HG02943 (cell line): ENCODE measurements at regions not wholly inside any gene's neighbourhood (a gene's known extent, or its start where the extent isn't known, plus 50 kb on each side); places are given as distances from the start of the nearest gene placed in this dataset.

Experiments
- ATAC-seq: cut with Tn5 transposase; IDR thresholded peaks from one replicate; pipeline ENCODE4 v1.9.1; 2021; ENCODE audit warnings: mild to moderate bottlenecking, low read depth, moderate library complexity; ENCODE audit not compliant: unreplicated experiment

- no peak for ATAC-seq
Measured at GRCh38 chr18:42137693-42138375, 182.8 kb downstream of the PIK3C3 start.

GRCh38 chr18:42141439-42141838 is 186.4 kb downstream of the PIK3C3 start:
- ATAC-seq: no peak

- no peak for ATAC-seq
Measured at GRCh38 chr18:42155024-42155423, 200.0 kb downstream of the PIK3C3 start.

GRCh38 chr18:42156281-42156680 is 201.2 kb downstream of the PIK3C3 start:
- ATAC-seq: no peak

DNA sequence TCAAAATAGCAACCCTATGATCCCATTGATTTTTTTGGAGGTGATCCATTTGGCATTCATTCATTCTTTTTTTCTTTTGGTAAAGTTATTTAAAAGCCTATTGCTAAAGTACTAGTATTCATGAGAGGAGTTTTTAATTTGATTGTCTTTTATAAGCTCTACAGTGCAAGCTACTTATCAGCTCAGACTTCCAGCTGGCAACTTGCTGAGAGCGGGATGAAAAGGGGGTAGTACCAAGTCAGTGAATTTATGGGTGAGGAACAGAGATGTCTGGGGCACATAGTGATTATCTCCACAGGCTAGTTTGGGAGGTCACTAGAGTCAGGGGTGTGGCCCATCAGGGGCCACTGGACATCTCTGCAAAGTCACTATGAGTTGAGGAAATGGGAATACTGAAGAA is 202.4 kb downstream of the PIK3C3 start:
- ATAC-seq: no peak

DNA sequence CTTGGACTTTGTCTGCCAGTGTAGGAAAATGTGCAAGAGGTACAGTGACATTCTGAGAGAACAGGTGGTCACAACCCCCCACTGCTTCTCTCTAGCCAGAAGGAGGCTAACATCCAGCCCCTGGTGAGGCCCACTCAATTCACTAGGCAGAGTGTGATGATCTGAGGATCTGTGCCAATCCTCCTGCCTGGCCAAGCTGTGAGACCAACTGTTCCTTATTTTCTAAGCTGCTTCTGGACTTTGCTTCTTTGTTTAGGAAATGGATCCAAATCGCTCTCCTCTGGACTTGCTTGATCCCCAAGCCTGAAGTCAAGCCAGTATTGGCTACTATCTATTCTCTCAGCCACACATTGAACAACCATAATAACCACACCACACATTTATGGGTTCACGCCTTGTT is 202.8 kb downstream of the PIK3C3 start:
- ATAC-seq: no peak

- no peak for ATAC-seq
Measured at GRCh38 chr18:42159146-42159545, 204.1 kb downstream of the PIK3C3 start.

DNA sequence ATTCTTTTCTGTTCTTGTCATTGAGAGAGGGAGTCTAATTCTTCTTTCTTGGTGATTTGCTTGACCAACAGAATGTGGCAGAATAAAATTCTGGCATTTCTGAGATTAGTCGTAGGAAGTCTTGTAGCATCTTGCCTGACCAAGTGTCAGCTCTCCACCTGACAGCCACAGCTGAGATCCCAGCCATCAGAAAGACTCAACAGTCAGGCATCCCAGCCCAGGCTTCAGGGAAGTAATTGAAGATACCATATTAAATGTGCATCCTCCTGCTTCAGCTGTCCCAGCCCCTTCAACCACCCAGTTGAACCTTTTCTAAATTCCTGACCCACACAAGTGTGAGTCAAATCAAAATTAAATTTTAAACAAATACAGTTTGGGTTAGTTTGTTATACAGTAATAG is 208.3 kb downstream of the PIK3C3 start:
- ATAC-seq: no peak

DNA sequence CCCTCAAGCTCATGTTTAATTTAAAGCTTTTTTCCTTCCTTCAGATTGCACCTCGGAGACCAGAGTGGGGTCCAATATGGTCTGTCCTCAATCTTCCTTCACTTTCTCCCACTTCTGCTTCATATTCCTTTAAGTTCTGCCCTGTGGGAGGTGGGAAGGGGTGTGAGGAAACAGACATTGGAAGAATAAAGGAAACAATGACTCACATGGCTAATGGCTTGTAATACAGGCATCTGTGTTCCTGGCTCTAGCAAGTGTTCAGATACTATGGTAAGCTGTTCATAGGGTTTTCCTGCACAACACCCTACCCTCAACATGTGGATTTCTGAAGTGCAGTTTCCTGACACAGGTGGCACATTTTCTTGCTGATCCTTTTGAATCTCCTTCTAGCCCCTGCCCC is 209.5 kb downstream of the PIK3C3 start:
- no peak for ATAC-seq

DNA sequence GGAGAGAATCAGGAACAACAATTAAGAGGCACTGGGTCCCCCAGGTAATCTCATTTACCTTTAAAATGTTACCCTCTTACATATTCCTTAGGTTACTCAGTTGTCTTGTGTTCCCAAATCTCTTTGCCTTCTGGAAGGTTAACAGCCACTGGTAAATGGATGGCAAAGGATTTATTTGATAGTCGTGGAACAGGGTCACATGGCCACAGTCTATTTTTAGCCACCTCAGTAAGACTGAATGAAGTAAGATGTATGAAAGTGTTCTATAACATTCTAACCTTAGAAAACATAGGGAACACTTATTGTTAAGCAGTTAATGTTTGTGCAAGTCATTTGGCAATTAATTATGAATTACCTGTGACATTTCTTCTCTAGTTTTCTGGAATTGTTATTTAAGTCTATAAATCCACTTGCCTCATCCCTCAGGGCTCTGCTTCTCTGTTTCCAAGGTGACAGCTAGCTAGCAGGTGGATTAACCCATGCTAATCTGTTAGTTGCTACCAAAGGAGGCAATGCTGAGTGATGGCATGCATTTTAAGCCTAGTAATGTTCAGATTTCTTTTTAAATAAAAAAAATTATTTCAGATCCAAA is 211.0 kb downstream of the PIK3C3 start:
- ATAC-seq: no peak

GRCh38 chr18:42168487-42168886 is 213.5 kb downstream of the PIK3C3 start:
- no peak for ATAC-seq

GRCh38 chr18:42168907-42169306 is 213.9 kb downstream of the PIK3C3 start:
- ATAC-seq: no peak

GRCh38 chr18:42174909-42175308 is 219.9 kb downstream of the PIK3C3 start:
- no peak for ATAC-seq

- ATAC-seq: no peak
Measured at GRCh38 chr18:42176599-42176998, 221.6 kb downstream of the PIK3C3 start.

DNA sequence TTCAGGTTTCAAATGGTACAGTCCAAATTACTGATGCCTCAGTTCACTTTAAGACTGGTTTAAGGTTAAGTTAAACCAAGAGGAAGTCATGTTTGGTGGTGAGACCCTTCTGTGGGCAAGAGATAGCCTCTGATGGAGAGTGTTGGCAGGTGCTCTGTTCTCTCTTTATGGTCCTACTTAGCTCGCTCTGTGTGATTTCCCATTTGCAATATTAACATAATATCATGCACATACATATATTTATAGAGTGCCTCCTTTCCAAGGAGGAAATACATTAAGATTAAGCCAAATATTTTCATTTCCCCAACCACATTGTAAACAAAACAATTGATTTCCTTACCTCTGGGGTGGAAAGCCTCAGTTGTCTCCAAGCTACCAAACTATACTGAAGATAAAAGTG is 222.4 kb downstream of the PIK3C3 start:
- ATAC-seq: no peak

- no peak for ATAC-seq
Measured at GRCh38 chr18:42178376-42179080, 223.5 kb downstream of the PIK3C3 start.

DNA sequence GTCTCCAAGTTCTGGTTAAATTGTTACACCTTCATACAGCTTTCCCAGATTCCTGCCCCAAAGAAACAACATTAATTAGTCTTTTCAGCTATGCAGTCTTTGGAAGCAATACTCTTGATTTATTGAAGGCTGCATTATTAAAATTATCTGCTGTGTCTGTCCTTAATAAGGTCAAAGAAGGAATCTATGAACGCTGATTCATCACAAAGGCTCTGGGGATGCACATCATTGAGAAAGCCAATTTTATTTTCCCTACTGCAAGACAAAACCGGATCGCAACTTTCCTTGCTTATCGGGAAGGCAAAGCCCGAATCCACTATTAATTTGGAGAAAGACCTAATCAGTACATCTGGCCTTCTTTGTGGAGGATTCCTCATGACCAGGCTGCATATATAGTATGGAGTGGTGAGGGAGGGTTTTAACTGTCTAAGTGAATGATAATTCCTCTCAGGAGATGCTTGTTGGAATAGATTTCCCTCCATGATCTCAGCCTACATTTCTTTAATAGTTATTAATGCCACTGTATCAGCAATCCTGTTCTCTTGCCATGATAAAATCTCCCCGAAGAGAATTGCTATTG is 224.6 kb downstream of the PIK3C3 start:
- no peak for ATAC-seq

DNA sequence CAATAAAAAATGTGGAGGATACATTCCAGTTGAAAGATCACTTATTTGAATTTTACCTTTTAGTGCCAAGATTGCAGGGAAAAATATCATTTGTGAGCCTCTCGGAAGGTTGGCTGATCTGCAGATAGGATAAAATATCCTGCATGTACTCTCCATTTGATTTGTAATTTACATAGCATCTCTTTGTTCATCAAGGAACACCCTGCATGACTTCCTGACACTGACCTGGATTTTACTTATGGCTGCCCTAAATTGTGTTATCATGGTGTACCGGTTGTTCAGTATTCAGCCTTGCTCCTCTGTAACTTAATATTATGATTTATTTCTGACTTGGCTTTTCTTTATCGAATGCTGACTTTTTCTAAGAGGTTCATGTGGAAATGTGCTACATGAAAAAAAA is 226.4 kb downstream of the PIK3C3 start:
- ATAC-seq: no peak

DNA sequence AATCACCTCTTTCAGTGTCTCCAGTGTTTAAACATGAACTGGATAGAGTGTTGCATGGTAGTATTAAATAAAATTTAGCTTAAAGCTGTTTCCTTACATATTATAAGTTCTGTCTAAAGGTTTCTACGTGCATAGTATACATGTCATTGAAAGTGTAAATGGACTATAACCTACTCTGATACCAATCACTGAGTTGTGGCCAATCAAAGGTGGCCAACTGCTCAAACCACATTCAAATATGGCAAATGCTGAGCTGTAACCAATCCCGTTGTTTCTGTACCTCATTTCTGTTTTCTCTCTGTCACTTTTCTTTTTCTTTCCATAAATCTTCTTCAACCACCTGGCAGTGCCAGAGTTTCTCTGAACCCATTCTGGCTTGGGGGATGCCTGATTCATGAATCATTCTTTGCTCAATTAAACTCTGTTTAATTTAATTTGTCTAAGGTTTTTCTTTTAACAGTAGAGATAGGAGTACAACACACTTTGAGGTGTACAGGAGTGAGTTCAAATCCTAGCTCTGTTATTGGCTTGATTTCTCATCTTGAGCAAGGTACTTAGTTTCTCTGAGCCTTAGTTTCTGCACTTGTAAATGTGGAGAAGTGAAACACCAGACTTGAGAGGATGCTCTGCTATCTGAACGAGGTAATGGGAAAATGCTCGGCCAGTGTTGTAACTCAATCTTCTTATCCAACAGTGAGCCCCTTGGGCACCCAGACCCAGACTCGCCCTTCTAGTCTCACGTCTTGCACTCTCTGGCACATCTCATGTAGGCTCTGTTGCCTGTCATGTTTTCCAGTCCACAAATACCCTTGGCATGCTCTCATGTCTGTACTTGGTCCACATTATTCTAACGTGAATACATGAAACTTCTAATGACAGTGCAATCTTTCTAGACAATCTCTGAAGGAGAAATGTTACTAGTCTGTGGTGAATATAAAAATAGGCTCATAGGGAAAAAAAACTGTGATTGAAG is 228.0 kb downstream of the PIK3C3 start:
- ATAC-seq: no peak

- ATAC-seq: no peak
Measured at GRCh38 chr18:42183746-42184145, 228.7 kb downstream of the PIK3C3 start.
